Endothelial cell of umbilical vein (primary cell): ENCODE measurements at regions not wholly inside any gene's neighbourhood (a gene's known extent, or its start where the extent isn't known, plus 50 kb on each side); places are given as distances from the start of the nearest gene placed in this dataset.

Experiments
- BruUV-seq: library from RNA; stranded (reverse); fragments of 400-500 nt; replicated peaks from 2 replicates; lab custom pipeline; 2021; lab: Mats Ljungman, UMichigan
- CTCF ChIA-PET: fragments of 300-600, 350-600 bp; sonication (Branson Sonifier 250); formaldehyde crosslinking; loops from one replicate; lab custom pipeline; 2021; ENCODE audit warnings: antibody characterized with exemption, inconsistent platforms; lab: Charles Lee
- POLR2A ChIA-PET: fragments of 300-600, 350-600 bp; sonication (Branson Sonifier 250); formaldehyde crosslinking; loops from one replicate; lab custom pipeline; 2021; ENCODE audit warnings: antibody characterized with exemption, inconsistent platforms; lab: Charles Lee
- DNase-seq: peaks from one replicate; pipeline ENCODE4 v3.0.0-alpha.2; 2011; ENCODE audit warnings: low read depth, low spot score
- FAIRE-seq: peaks from 2 replicates; lab custom pipeline; 2011; peaks lifted over from hg19 to GRCh38; lab: Jason Lieb, UNC
- H2AFZ ChIP-seq: 2 replicates; pipeline ENCODE4 v1.6.0; 2012; ENCODE audit warnings: low read depth, low read length, control low read depth, inconsistent platforms
- H3K27ac ChIP-seq: 2 replicates; pipeline ENCODE4 v1.5.1; 2011; ENCODE audit warnings: low read depth, mild to moderate bottlenecking, control low read depth, low read length, moderate library complexity; ENCODE audit not compliant: insufficient read depth
- H3K27me3 ChIP-seq, 2 experiments: 2 replicates each; pipeline versions ENCODE4 v1.6.0 to v1.6.1; 2011; ENCODE audit warnings: low read length in 2 of 2, mixed read lengths in 1 of 2; ENCODE audit not compliant: control insufficient read depth in 2 of 2, insufficient read depth in 2 of 2
- H3K36me3 ChIP-seq, 2 experiments: 2 replicates in 1 of 2; 3 replicates in 1 of 2; pipeline ENCODE4 v1.5.1; 2011; ENCODE audit warnings: low read length in 2 of 2, mild to moderate bottlenecking in 1 of 2, moderate library complexity in 1 of 2; ENCODE audit not compliant: control insufficient read depth in 2 of 2, insufficient read depth in 2 of 2; ENCODE audit errors: extremely low read depth in 1 of 2
- H3K4me1 ChIP-seq: 3 replicates; pipeline ENCODE4 v1.5.1; 2011; ENCODE audit warnings: mild to moderate bottlenecking, low read length; ENCODE audit not compliant: control insufficient read depth, insufficient read depth; ENCODE audit errors: extremely low read depth
- H3K4me2 ChIP-seq: 2 replicates; pipeline ENCODE4 v1.6.1; 2011; ENCODE audit warnings: low read length, control low read depth, mixed read lengths; ENCODE audit not compliant: insufficient read depth
- H3K4me3 ChIP-seq, 3 experiments: fragments of 200-600 bp in 1 of 3; sonication (generic), shearing (Covaris generic) in 1 of 3; replicated peaks in 1 of 3; 2 replicates each; pipeline ENCODE4 v1.5.1; 2011 to 2016; ENCODE audit warnings: control low read depth in 3 of 3, low read length in 3 of 3, mild to moderate bottlenecking in 2 of 3, inconsistent platforms in 1 of 3, low read depth in 1 of 3, moderate library complexity in 1 of 3; ENCODE audit not compliant: insufficient read depth in 1 of 3
- H3K79me2 ChIP-seq: 2 replicates; pipeline ENCODE4 v1.6.0; 2012; ENCODE audit warnings: low read length, inconsistent platforms; ENCODE audit not compliant: control insufficient read depth, insufficient read depth
- H3K9ac ChIP-seq: replicated peaks from 2 replicates; pipeline ENCODE3; 2011; ENCODE audit warnings: low read length, control low read depth; ENCODE audit not compliant: insufficient read depth; ENCODE audit errors: extremely low read depth
- H3K9me1 ChIP-seq: replicated peaks from 3 replicates; pipeline ENCODE4 v1.6.0; 2011; ENCODE audit warnings: mild to moderate bottlenecking, low read length; ENCODE audit not compliant: control insufficient read depth, insufficient read depth; ENCODE audit errors: extremely low read depth
- H3K9me3 ChIP-seq: replicated peaks from 2 replicates; pipeline ENCODE4 v1.5.1; 2012; ENCODE audit warnings: low read length, inconsistent platforms; ENCODE audit not compliant: control insufficient read depth, insufficient read depth
- H4K20me1 ChIP-seq: replicated peaks from 2 replicates; pipeline ENCODE3; 2011; ENCODE audit warnings: mild to moderate bottlenecking, low read length; ENCODE audit not compliant: control insufficient read depth, insufficient read depth; ENCODE audit errors: extremely low read depth
- EZH2 ChIP-seq: IDR thresholded peaks from 2 replicates; pipeline ENCODE4 v1.6.1; 2012; ENCODE audit warnings: borderline replicate concordance, low read depth, mild to moderate bottlenecking, moderate library complexity, low read length, inconsistent platforms; ENCODE audit not compliant: severe bottlenecking
- FOS ChIP-seq: IDR thresholded peaks from 2 replicates; pipeline ENCODE4 v1.6.1; 2011; ENCODE audit warnings: mild to moderate bottlenecking, low read length, moderate library complexity, borderline replicate concordance; ENCODE audit not compliant: insufficient read depth
- GATA2 ChIP-seq: IDR thresholded peaks from 2 replicates; pipeline ENCODE4 v1.7.0; 2011; ENCODE audit warnings: low read depth, mild to moderate bottlenecking, moderate library complexity, mixed read lengths, low read length; ENCODE audit not compliant: insufficient read length, insufficient read depth
- JUN ChIP-seq: IDR thresholded peaks from 2 replicates; pipeline ENCODE4 v1.6.1; 2011; ENCODE audit warnings: borderline replicate concordance, low read depth; ENCODE audit not compliant: insufficient read length, insufficient read depth
- MAX ChIP-seq: IDR thresholded peaks from 2 replicates; pipeline ENCODE4 v1.6.1; 2011; ENCODE audit not compliant: insufficient read depth, insufficient read length
- MYC ChIP-seq: IDR thresholded peaks from one replicate; pipeline ENCODE4 v1.6.1; 2011; ENCODE audit warnings: mild to moderate bottlenecking, low read depth, low read length
- POLR2A ChIP-seq: IDR thresholded peaks from 2 replicates; pipeline ENCODE4 v1.6.1; 2012; ENCODE audit warnings: low read depth, mild to moderate bottlenecking, control low read depth, low read length
- POLR2AphosphoS5 ChIP-seq: IDR thresholded peaks from 2 replicates; pipeline ENCODE4 v1.6.1; 2012; ENCODE audit warnings: low read depth, mild to moderate bottlenecking, control low read depth, low read length, moderate library complexity; ENCODE audit not compliant: insufficient read depth
- dilution Hi-C: fragments of 300-500 bp; cut with MboI; formaldehyde crosslinking; loops from one replicate; pipeline ENCODE4 v1.15.0; 2019; ENCODE audit warnings: low sequenced_read_pairs; ENCODE audit not compliant: extremely low pct_ligation_motif_present
- intact Hi-C: fragments of 100-400 bp; cut with micrococcal nuclease; formaldehyde crosslinking; loops from one replicate; pipeline ENCODE4 v1.10.0; 2022

DNA sequence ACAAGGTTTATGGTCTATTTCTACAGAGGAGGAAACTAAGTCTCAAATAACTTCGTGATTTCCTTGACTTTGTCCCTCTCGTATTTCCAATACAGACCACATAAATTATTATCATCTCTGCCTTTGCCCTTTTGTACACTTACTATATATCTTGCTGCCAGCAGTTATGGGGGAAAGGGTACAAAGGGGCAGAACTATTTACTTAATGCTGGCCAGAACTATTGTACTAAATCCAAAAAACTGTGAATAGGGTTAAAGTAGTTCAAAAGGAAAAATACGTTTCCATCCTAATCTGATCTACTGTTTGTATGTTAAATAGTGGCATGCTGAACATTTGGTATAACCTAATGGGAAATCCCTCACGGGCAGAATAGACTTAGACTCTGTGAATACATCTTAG, 537.3 kb upstream of the SEMA6D start:
- Histone ChIP-seq H3K9ac (no peak overlapping the region), H3K4me1 (peaks cover 14% of the 10 kb centered on the region), H2AFZ (no peak overlapping the region), H3K79me2 (no peaks in the 10 kb centered on the region), H3K4me3 (no peak overlapping the region), H3K9me1 (no peaks in the 10 kb centered on the region), H3K4me2 (no peak overlapping the region), H3K27me3 (no peaks in the 10 kb centered on the region), H3K27ac (no peak overlapping the region), H3K9me3 (no peaks in the 10 kb centered on the region), H4K20me1 (no peaks in the 10 kb centered on the region), H3K36me3 (no peaks in the 10 kb centered on the region)
- DNase-seq (no peak), FAIRE-seq (no peak)
- POLR2A ChIA-PET: no interaction called here
- CTCF ChIA-PET: no interaction called here
- TF ChIP-seq EZH2: no peak
- TF ChIP-seq JUN: no peak
- no peak for TF ChIP-seq FOS
- TF ChIP-seq POLR2AphosphoS5: no peak
- TF ChIP-seq GATA2: no peak
- TF ChIP-seq POLR2A: no peak
- no peak for TF ChIP-seq MAX
- TF ChIP-seq MYC: no peak
- dilution Hi-C loops (no loop called here), intact Hi-C loops (no loop called here)
- no TSS peak for BruUV-seq

- H3K36me3 ChIP-seq: no peaks in the 10 kb centered on the region
- H4K20me1 ChIP-seq: no peaks in the 10 kb centered on the region
- POLR2A ChIA-PET: no interaction called here
- no peak for DNase-seq
- no peaks in the 10 kb centered on the region for H3K27me3 ChIP-seq
- no peak overlapping the region for H3K27ac ChIP-seq
- H3K9ac ChIP-seq: no peak overlapping the region
- H3K9me1 ChIP-seq: no peaks in the 10 kb centered on the region
- BruUV-seq: no TSS peak
- peaks cover 24% of the 10 kb centered on the region for H3K4me1 ChIP-seq
- intact Hi-C loops: no loop called here
- TF ChIP-seq GATA2: no peak
- no peaks in the 10 kb centered on the region for H3K9me3 ChIP-seq
- peak overlapping the region; percentile 31 for H2AFZ ChIP-seq
- peak overlapping the region; percentile 90 for H3K4me2 ChIP-seq
- FAIRE-seq: no peak
- peaks cover 14% of the 10 kb centered on the region for H3K79me2 ChIP-seq
- CTCF ChIA-PET: interaction anchor here (1.0 to 6.5 kb wide), 5 partner anchors 12 to 1478 kb away, joined by 3 to 54 read pairs (median 6); no protein-coding TSS in a partner anchor
- H3K4me3 ChIP-seq: no peak overlapping the region
- dilution Hi-C loops: no loop called here
Measured at GRCh38 chr15:47182818-47183217, 534.5 kb upstream of the SEMA6D start.
